ENCODE measurements at regions not wholly inside any gene's neighbourhood (a gene's known extent, or its start where the extent isn't known, plus 50 kb on each side); places are given as distances from the start of the nearest gene placed in this dataset.

DNA sequence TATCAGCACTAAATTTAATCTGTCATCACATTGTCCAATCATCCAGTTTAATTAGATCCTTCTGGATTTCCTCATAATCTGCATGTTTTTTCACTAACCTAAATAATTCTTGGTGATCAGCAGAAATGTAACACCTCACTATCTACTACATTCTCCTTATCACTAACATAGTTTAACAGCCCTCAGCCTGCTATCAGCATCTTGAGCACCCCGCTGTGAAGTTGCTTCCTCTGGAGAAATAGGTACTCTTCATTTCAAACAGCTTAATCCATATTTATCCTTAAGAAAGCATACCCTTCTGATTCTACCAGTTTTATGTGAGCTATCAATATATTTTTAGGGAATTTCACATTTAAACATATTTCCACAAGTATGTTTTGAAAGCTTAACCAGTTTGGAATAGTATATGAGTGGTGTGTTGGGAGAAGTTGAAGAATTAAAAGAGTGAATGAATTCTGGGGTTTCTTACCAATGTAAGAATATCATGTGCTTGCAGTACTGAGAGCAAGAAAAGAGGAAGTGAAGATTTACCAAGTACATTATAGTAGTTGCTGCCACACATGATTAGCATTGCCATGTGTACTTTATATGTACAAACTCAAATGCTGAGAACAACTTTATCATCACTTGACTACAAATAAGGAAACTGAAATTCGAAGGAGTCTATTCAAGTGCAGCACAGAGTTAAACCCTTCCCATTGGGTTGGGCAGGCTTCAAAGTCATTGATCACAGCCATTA lies 771.1 kb upstream of the ADGRL4 start:
- TF ChIP-seq, protein P1, sequence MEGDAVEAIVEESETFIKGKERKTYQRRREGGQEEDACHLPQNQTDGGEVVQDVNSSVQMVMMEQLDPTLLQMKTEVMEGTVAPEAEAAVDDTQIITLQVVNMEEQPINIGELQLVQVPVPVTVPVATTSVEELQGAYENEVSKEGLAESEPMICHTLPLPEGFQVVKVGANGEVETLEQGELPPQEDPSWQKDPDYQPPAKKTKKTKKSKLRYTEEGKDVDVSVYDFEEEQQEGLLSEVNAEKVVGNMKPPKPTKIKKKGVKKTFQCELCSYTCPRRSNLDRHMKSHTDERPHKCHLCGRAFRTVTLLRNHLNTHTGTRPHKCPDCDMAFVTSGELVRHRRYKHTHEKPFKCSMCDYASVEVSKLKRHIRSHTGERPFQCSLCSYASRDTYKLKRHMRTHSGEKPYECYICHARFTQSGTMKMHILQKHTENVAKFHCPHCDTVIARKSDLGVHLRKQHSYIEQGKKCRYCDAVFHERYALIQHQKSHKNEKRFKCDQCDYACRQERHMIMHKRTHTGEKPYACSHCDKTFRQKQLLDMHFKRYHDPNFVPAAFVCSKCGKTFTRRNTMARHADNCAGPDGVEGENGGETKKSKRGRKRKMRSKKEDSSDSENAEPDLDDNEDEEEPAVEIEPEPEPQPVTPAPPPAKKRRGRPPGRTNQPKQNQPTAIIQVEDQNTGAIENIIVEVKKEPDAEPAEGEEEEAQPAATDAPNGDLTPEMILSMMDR (IDR thresholded peaks at IDR 0.05), result no peak
- TF ChIP-seq ZFX (IDR thresholded peaks at IDR 0.05; ENCODE audit: borderline replicate concordance), result no peak
